K562 (cell line): ENCODE measurements at regions not wholly inside any gene's neighbourhood (a gene's known extent, or its start where the extent isn't known, plus 50 kb on each side); places are given as distances from the start of the nearest gene placed in this dataset.

Experiments
- ARID3A ChIP-seq: IDR thresholded peaks from 2 replicates; pipeline ENCODE4 v1.6.1; 2012; ENCODE audit warnings: low read depth, low read length, improper control_type of control experiment, borderline replicate concordance
- FOXA1 ChIP-seq: fragments of 450-650 bp; IDR thresholded peaks from 2 replicates; pipeline ENCODE4 v1.6.1; 2016; ENCODE audit warnings: mild to moderate bottlenecking, borderline replicate concordance
- GTF2B ChIP-seq: IDR thresholded peaks from 2 replicates; pipeline ENCODE4 v1.6.1; 2011; ENCODE audit not compliant: insufficient read length; ENCODE audit errors: extremely low read depth
- NFE2 ChIP-seq: IDR thresholded peaks from 2 replicates; pipeline ENCODE4 v1.6.1; 2014; ENCODE audit warnings: antibody characterized with exemption, low read depth
- ZNF12 ChIP-seq: sonication (generic); formaldehyde crosslinking; IDR thresholded peaks from 2 replicates; pipeline ENCODE4 v1.4.0; 2020; ENCODE audit warnings: mild to moderate bottlenecking, missing genetic modification reagents
- ZNF277 ChIP-seq: fragments of 250-450 bp; sonication (Bioruptor Pico); IDR thresholded peaks from 2 replicates; pipeline ENCODE4 v1.8.0; 2022; ENCODE audit warnings: inconsistent platforms, mild to moderate bottlenecking, moderate library complexity, borderline replicate concordance
- ZNF280B ChIP-seq: fragments of 250-450 bp; sonication (Bioruptor Pico); IDR thresholded peaks from 2 replicates; pipeline ENCODE4 v1.5.1; 2021; ENCODE audit warnings: mild to moderate bottlenecking

GRCh38 chr1:94303005-94303404 lies 65.6 kb upstream of the ARHGAP29 start (continued):
- TF ChIP-seq ZNF12 (CRISPR knock-in tag) (no peak), GTF2B (no peak), ZNF277 (CRISPR knock-in tag) (no peak), ZNF280B (no peak), FOXA1 (no peak), ARID3A (no peak), NFE2 (no peak)
